ENCODE measurements at regions not wholly inside any gene's neighbourhood (a gene's known extent, or its start where the extent isn't known, plus 50 kb on each side); places are given as distances from the start of the nearest gene placed in this dataset.

- TF ChIP-seq, protein P1, sequence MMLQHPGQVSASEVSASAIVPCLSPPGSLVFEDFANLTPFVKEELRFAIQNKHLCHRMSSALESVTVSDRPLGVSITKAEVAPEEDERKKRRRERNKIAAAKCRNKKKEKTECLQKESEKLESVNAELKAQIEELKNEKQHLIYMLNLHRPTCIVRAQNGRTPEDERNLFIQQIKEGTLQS (IDR thresholded peaks at IDR 0.05), result no peak
- TF ChIP-seq EZH2phosphoT487 (IDR thresholded peaks at IDR 0.05; ENCODE audit: borderline replicate concordance) (no peak), TCF7L2 (IDR thresholded peaks at IDR 0.05; ENCODE audit: borderline replicate concordance, extremely low read depth, insufficient read depth, insufficient read length) (no peak)
These were observed 187.0 kb upstream of the ANO3 start for GRCh38 chr11:26144911-26145310.

Measured in HCT116 (cell line).